Activated CD4-positive, alpha-beta memory T cell treated with anti-CD3 and anti-CD28 coated beads for 36 hours (primary cell): ENCODE measurements at regions not wholly inside any gene's neighbourhood (a gene's known extent, or its start where the extent isn't known, plus 50 kb on each side); places are given as distances from the start of the nearest gene placed in this dataset.

Experiments used
- CTCF ChIA-PET: fragments of 350-600 bp; sonication (Branson Sonifier 250); formaldehyde crosslinking; loops from one replicate; lab custom pipeline; 2021; ENCODE audit warnings: antibody characterized with exemption, inconsistent platforms; lab: Charles Lee
- POLR2A ChIA-PET: fragments of 350-600 bp; sonication (Branson Sonifier 250); formaldehyde crosslinking; loops from one replicate; lab custom pipeline; 2021; ENCODE audit warnings: antibody characterized with exemption; lab: Charles Lee
- DNase-seq: peaks from one replicate; pipeline ENCODE4 v3.0.0-alpha.2; 2020
- H3K27ac Mint-ChIP-seq: one replicate; pipeline ENCODE4 v1.8.0; 2021; ENCODE audit warnings: mixed read lengths
- H3K27me3 Mint-ChIP-seq: one replicate; pipeline ENCODE4 v1.8.0; 2021; ENCODE audit warnings: mixed read lengths
- H3K36me3 Mint-ChIP-seq: one replicate; pipeline ENCODE4 v1.8.0; 2021; ENCODE audit warnings: mixed read lengths
- H3K4me1 Mint-ChIP-seq: one replicate; pipeline ENCODE4 v1.8.0; 2021; ENCODE audit warnings: low read depth, mixed read lengths
- H3K4me3 Mint-ChIP-seq: one replicate; pipeline ENCODE4 v1.8.0; 2021; ENCODE audit warnings: mild to moderate bottlenecking, mixed read lengths
- H3K9me3 Mint-ChIP-seq: one replicate; pipeline ENCODE4 v1.8.0; 2021; ENCODE audit warnings: mixed read lengths
- intact Hi-C: fragments of 100-400 bp; cut with micrococcal nuclease; formaldehyde crosslinking; loops from one replicate; pipeline ENCODE4 v1.15.1; 2023

GRCh38 chr9:13705373-13705772 is 425.9 kb upstream of the MPDZ start:
- no peak overlapping the region for H3K27ac Mint-ChIP-seq
- H3K4me3 Mint-ChIP-seq = no peak overlapping the region
- ChIA-PET CTCF (no interaction called here), POLR2A (no interaction called here)
- H3K4me1 Mint-ChIP-seq = no peaks in the 10 kb centered on the region
- H3K27me3 Mint-ChIP-seq = no peaks in the 10 kb centered on the region
- peaks cover 12% of the 10 kb centered on the region for H3K9me3 Mint-ChIP-seq
- intact Hi-C loops = no loop called here
- no peaks in the 10 kb centered on the region for H3K36me3 Mint-ChIP-seq
- DNase-seq = no peak

- intact Hi-C loops = no loop called here
Observed at GRCh38 chr9:13690595-13690994, 411.1 kb upstream of the MPDZ start.

DNA sequence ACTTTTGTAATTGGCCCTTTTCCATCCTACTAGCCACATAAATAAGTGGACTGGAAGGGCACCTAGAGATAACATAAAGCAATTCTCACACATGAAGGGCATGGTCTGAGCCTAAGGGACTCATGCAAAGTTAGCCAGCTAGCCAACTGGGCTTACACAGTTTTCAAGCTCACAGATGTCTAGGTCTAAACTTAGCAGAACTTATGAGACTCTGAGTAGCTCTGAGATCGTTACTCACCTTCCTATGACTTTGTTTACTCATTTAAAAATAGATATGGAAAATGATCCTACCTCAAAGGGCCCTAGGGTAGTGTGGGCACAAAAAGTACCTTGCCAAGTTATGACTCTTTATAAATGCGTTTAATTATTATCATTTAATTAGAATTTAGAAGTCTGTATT is 410.4 kb upstream of the MPDZ start:
- no peak overlapping the region for H3K4me3 Mint-ChIP-seq
- no peaks in the 10 kb centered on the region for H3K36me3 Mint-ChIP-seq
- ChIA-PET CTCF (no interaction called here), POLR2A (no interaction called here)
- DNase-seq = no peak
- no peak overlapping the region for H3K27ac Mint-ChIP-seq
- no peaks in the 10 kb centered on the region for H3K27me3 Mint-ChIP-seq
- intact Hi-C loops = no loop called here
- H3K4me1 Mint-ChIP-seq = no peaks in the 10 kb centered on the region
- H3K9me3 Mint-ChIP-seq = peaks cover 23% of the 10 kb centered on the region

More at GRCh38 chr9:13690595-13690994, 411.1 kb upstream of the MPDZ start:
- no peak for DNase-seq
- Mint-ChIP-seq H3K27ac (no peak overlapping the region), H3K4me3 (no peak overlapping the region), H3K9me3 (peaks cover 26% of the 10 kb centered on the region), H3K36me3 (no peaks in the 10 kb centered on the region), H3K4me1 (no peaks in the 10 kb centered on the region), H3K27me3 (no peaks in the 10 kb centered on the region)
- POLR2A ChIA-PET = no interaction called here
- CTCF ChIA-PET = no interaction called here

GRCh38 chr9:13688990-13689600 is 409.6 kb upstream of the MPDZ start:
- H3K9me3 Mint-ChIP-seq = peaks cover 20% of the 10 kb centered on the region
- no peaks in the 10 kb centered on the region for H3K27me3 Mint-ChIP-seq
- POLR2A ChIA-PET = no interaction called here
- no peaks in the 10 kb centered on the region for H3K36me3 Mint-ChIP-seq
- no peaks in the 10 kb centered on the region for H3K4me1 Mint-ChIP-seq
- no peak overlapping the region for H3K4me3 Mint-ChIP-seq
- intact Hi-C loops = no loop called here
- no peak for DNase-seq
- no peak overlapping the region for H3K27ac Mint-ChIP-seq
- CTCF ChIA-PET = no interaction called here

DNA sequence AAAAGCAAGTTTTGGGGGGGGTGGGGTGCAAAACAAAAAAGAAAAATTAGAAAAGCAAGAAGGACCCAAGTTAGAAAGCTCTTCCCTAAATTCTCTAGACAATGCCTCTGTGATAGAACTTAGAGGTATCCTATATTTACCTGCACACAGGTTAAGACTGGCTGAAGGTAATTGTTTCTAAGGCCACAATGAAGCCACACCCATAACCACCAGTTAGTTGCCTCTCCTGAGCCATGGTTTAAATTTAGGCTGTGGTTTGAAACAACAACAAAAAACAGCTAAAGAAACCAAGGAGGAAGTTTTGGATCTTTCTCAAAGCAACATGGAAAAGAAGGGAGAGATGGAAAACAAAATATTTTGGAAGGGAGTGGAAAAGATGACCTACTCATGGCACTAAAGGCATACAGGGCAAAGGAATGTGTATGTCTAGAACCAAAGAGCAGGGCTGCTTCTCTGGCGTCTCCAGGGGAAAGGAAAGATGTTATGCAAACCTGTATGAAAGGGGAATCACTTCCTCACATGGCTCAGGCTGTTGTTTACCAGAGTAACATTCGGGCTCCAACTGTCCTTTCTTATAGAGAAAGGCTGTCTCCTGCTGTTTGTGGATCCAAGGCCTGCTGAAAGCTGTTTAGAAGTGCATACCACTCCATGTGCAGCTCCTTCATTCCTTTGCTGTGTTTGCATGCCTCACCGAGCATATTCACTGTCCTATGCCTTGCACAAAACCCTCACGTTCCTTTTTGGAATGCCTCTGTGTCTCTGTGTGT is 408.9 kb upstream of the MPDZ start:
- no peak for DNase-seq
- ChIA-PET CTCF (interaction anchor here (0.6 kb wide), 1 partner anchor 171 kb away, joined by 4 read pairs; no protein-coding TSS in a partner anchor), POLR2A (no interaction called here)
- H3K27ac Mint-ChIP-seq = no peak overlapping the region
- H3K27me3 Mint-ChIP-seq = no peaks in the 10 kb centered on the region
- H3K9me3 Mint-ChIP-seq = peaks cover 15% of the 10 kb centered on the region
- no peaks in the 10 kb centered on the region for H3K36me3 Mint-ChIP-seq
- H3K4me3 Mint-ChIP-seq = no peak overlapping the region
- intact Hi-C loops = no loop called here
- no peaks in the 10 kb centered on the region for H3K4me1 Mint-ChIP-seq

- no peaks in the 10 kb centered on the region for H3K4me1 Mint-ChIP-seq
- no peak for DNase-seq
- H3K4me3 Mint-ChIP-seq = no peak overlapping the region
- no peaks in the 10 kb centered on the region for H3K36me3 Mint-ChIP-seq
- CTCF ChIA-PET = no interaction called here
- no peak overlapping the region for H3K27ac Mint-ChIP-seq
- intact Hi-C loops = no loop called here
- POLR2A ChIA-PET = no interaction called here
- H3K9me3 Mint-ChIP-seq = peaks cover 4% of the 10 kb centered on the region
- H3K27me3 Mint-ChIP-seq = no peaks in the 10 kb centered on the region
Observed at GRCh38 chr9:13684656-13685055, 405.2 kb upstream of the MPDZ start.

GRCh38 chr9:13677801-13678200 is 398.3 kb upstream of the MPDZ start:
- H3K4me3 Mint-ChIP-seq = no peak overlapping the region
- no peaks in the 10 kb centered on the region for H3K27me3 Mint-ChIP-seq
- no peaks in the 10 kb centered on the region for H3K4me1 Mint-ChIP-seq
- no peaks in the 10 kb centered on the region for H3K36me3 Mint-ChIP-seq
- ChIA-PET POLR2A (no interaction called here), CTCF (no interaction called here)
- peaks cover 7% of the 10 kb centered on the region for H3K9me3 Mint-ChIP-seq
- no peak for DNase-seq
- intact Hi-C loops = no loop called here
- no peak overlapping the region for H3K27ac Mint-ChIP-seq

GRCh38 chr9:13675638-13676000 is 396.1 kb upstream of the MPDZ start:
- ChIA-PET CTCF (no interaction called here), POLR2A (no interaction called here)
- Mint-ChIP-seq H3K9me3 (peaks cover 7% of the 10 kb centered on the region), H3K4me1 (no peaks in the 10 kb centered on the region), H3K4me3 (no peak overlapping the region), H3K27ac (no peak overlapping the region), H3K27me3 (no peaks in the 10 kb centered on the region), H3K36me3 (no peaks in the 10 kb centered on the region)
- intact Hi-C loops = no loop called here
- no peak for DNase-seq

DNA sequence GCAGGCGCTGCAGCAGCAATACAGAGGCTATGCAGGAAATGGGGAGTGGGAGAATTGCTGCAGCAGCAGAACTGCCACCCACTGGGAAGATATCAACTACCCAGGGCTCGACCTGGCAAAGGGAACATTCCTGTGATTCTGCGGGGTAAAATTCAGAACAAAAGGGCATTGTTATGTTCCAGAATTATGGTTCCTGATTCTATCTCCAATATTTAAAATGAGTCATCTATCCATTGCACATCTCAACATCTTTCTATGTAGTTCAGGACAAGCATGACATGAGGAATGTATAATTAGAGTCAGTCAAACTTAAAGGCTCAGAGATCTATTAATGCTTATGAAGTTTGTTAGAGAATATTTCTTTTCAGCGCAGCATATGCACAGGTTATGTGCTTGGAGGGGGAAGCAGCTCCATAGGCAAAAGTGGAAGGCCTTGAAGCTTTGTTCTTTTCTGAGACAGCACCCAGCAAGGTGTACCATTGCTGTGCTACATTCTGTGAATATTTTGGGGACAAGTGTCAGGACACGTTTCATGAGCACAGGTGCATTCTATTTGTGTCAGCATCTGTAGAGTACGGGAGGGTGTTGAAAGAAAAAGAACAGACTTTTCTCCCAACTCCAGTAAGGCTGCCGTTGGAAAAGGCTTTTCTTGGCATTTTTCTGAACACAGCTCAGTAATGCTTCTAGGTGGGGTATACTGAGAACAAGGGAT is 395.6 kb upstream of the MPDZ start:
- intact Hi-C loops = no loop called here
- H3K27me3 Mint-ChIP-seq = no peaks in the 10 kb centered on the region
- peaks cover 7% of the 10 kb centered on the region for H3K9me3 Mint-ChIP-seq
- H3K4me1 Mint-ChIP-seq = no peaks in the 10 kb centered on the region
- no peak for DNase-seq
- CTCF ChIA-PET = no interaction called here
- H3K36me3 Mint-ChIP-seq = no peaks in the 10 kb centered on the region
- H3K4me3 Mint-ChIP-seq = no peak overlapping the region
- POLR2A ChIA-PET = no interaction called here
- H3K27ac Mint-ChIP-seq = no peak overlapping the region

- DNase-seq = no peak
- intact Hi-C loops = no loop called here
- CTCF ChIA-PET = no interaction called here
- Mint-ChIP-seq H3K9me3 (peaks cover 17% of the 10 kb centered on the region), H3K27ac (no peak overlapping the region), H3K4me1 (no peaks in the 10 kb centered on the region), H3K36me3 (no peaks in the 10 kb centered on the region), H3K27me3 (no peaks in the 10 kb centered on the region), H3K4me3 (no peak overlapping the region)
- POLR2A ChIA-PET = no interaction called here
Observed at GRCh38 chr9:13673348-13673747, 393.9 kb upstream of the MPDZ start.

DNA sequence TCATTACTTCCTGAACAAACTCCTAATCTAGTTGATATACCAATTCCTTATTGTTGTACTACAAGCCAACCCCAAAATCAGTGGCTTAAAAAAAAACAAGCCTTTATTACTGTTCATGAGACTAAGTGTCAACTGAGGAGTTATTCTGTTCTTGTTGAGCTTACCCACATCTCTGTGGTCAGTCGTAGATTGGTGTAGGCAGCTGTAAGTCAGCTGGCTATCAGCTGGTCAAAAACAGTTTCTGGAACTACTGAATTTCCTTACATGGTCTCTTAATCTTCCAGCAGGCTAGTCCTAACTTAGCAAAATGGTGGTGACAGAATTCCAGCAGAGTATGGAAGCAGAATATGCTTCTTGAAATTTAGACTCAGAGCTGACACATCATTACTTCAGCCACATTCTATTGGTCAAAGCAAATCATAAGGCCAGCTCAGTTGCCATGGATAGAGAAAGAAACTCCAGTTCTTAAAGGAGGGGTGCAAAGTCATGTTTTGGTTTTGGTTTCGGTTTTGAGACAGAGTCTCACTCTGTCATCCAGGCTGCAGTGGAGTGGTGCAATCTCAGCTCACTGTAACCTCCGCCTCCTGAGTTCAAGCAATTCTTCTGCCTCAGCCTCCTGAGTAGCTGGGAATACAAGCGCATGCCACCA is 386.1 kb upstream of the MPDZ start:
- no peaks in the 10 kb centered on the region for H3K36me3 Mint-ChIP-seq
- no peak for DNase-seq
- intact Hi-C loops = no loop called here
- ChIA-PET CTCF (no interaction called here), POLR2A (no interaction called here)
- H3K9me3 Mint-ChIP-seq = peaks cover 26% of the 10 kb centered on the region
- H3K27me3 Mint-ChIP-seq = no peaks in the 10 kb centered on the region
- H3K4me1 Mint-ChIP-seq = peaks cover 2% of the 10 kb centered on the region
- no peak overlapping the region for H3K27ac Mint-ChIP-seq
- no peak overlapping the region for H3K4me3 Mint-ChIP-seq

DNA sequence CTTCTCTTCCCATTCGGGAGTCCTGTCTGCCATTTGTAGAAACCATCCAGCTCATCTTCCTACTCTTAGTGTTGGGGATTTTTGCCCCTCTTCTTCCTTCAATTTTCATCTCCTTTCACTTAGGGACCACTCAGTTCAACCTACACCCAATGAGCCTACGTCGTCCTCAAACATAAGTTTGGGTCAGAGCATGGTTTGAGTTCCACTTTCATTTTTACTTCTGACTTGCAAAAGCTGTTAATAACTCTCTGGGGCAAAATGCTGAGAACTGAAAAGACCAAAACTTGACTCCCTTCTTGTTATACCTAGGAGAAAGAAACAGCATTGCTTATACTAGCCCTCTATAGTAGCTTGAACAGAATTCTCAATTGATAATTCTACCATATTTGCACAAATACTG is 381.5 kb upstream of the MPDZ start:
- H3K4me3 Mint-ChIP-seq = no peak overlapping the region
- POLR2A ChIA-PET = no interaction called here
- intact Hi-C loops = no loop called here
- CTCF ChIA-PET = no interaction called here
- peaks cover 15% of the 10 kb centered on the region for H3K9me3 Mint-ChIP-seq
- H3K36me3 Mint-ChIP-seq = no peaks in the 10 kb centered on the region
- no peak for DNase-seq
- no peaks in the 10 kb centered on the region for H3K27me3 Mint-ChIP-seq
- H3K4me1 Mint-ChIP-seq = no peaks in the 10 kb centered on the region
- H3K27ac Mint-ChIP-seq = no peak overlapping the region
